ENCODE measurements at regions not wholly inside any gene's neighbourhood (a gene's known extent, or its start where the extent isn't known, plus 50 kb on each side); places are given as distances from the start of the nearest gene placed in this dataset.

- no peak for ATAC-seq (ENCODE audit: low read depth)
- H2AK5ac ChIP-seq (ENCODE audit: low read depth, low read length): no peak overlapping the region
- H3K23ac ChIP-seq (ENCODE audit: low read depth, low read length): no peak overlapping the region
- no peak overlapping the region for H4K8ac ChIP-seq (ENCODE audit: low read depth in 2 of 2, low read length in 2 of 2)
- H3K56ac ChIP-seq (ENCODE audit: extremely low read depth, insufficient read depth, low read length): no peak overlapping the region
- in situ Hi-C loops (cut with MboI; ENCODE audit: low sequenced_read_pairs): no loop called here
- no peak overlapping the region for H3K4me3 ChIP-seq (ENCODE audit: insufficient read depth, low read depth, low read length)
- H2BK120ac ChIP-seq (ENCODE audit: low read depth, low read length): no peak overlapping the region
- H4K20me1 ChIP-seq (ENCODE audit: insufficient read depth, low read length): no peaks in the 10 kb centered on the region
- H2AFZ ChIP-seq (replicated peaks; ENCODE audit: low read length, poor library complexity): no peak overlapping the region
- H4K91ac ChIP-seq (ENCODE audit: insufficient read depth, low read depth, low read length): no peak overlapping the region
- dilution Hi-C loops (cut with HindIII; ENCODE audit: low sequenced_read_pairs, unreplicated experiment): no loop called here
- no peak overlapping the region for H2AK9ac ChIP-seq (replicated peaks; ENCODE audit: low read depth, low read length, poor library complexity)
- H2BK5ac ChIP-seq (ENCODE audit: low read depth, low read length, poor library complexity, severe bottlenecking): no peak overlapping the region
- peaks cover 4% of the 10 kb centered on the region for H3K9me3 ChIP-seq (ENCODE audit: control insufficient read depth, insufficient read depth, low read length)
- no peak overlapping the region for H3K4me2 ChIP-seq (ENCODE audit: low read depth, low read length)
- CTCF ChIA-PET: no interaction called here
- no TSS peak for BruUV-seq (replicated peaks)
- no peak for TF ChIP-seq FOS (IDR thresholded peaks at IDR 0.05; ENCODE audit: low read depth, low read length)
- TF ChIP-seq CHD1 (IDR thresholded peaks at IDR 0.05; ENCODE audit: low read depth, low read length): no peak
- TF ChIP-seq SMC3 (IDR thresholded peaks at IDR 0.05; ENCODE audit: low read depth, low read length): no peak
- TF ChIP-seq MAFK (IDR thresholded peaks at IDR 0.05; ENCODE audit: low read depth, low read length): no peak
- no peak for TF ChIP-seq POLR2A (IDR thresholded peaks at IDR 0.05; ENCODE audit: low read depth, low read length)
- TF ChIP-seq RAD21 (IDR thresholded peaks at IDR 0.05; ENCODE audit: low read length): no peak
- TF ChIP-seq MXI1 (IDR thresholded peaks at IDR 0.05; ENCODE audit: borderline replicate concordance, low read depth, low read length): no peak
- TF ChIP-seq USF2 (IDR thresholded peaks at IDR 0.05; ENCODE audit: low read depth, low read length): no peak
- H3K9ac ChIP-seq (ENCODE audit: low read depth, low read length): no peak overlapping the region
- no peaks in the 10 kb centered on the region for H3K79me1 ChIP-seq (ENCODE audit: low read depth in 1 of 2, low read length in 2 of 2)
- no peak overlapping the region for H2BK15ac ChIP-seq (ENCODE audit: low read depth, low read length)
- POLR2A ChIA-PET (ENCODE audit: unreplicated experiment): no interaction called here
- no peaks in the 10 kb centered on the region for H3K36me3 ChIP-seq (ENCODE audit: control insufficient read depth, insufficient read depth, low read length)
- H3K18ac ChIP-seq (ENCODE audit: low read depth, low read length): no peak overlapping the region
- H3K4me1 ChIP-seq (ENCODE audit: control insufficient read depth, insufficient read depth, low read length): no peaks in the 10 kb centered on the region
- H3K4ac ChIP-seq (ENCODE audit: low read depth, low read length): no peak overlapping the region
- no peak overlapping the region for H3K14ac ChIP-seq (replicated peaks; ENCODE audit: low read depth, low read length)
- H3K27me3 ChIP-seq (ENCODE audit: control insufficient read depth, insufficient read depth, low read length): no peaks in the 10 kb centered on the region
- no peak overlapping the region for H4K5ac ChIP-seq (ENCODE audit: low read depth, low read length)
- no peak overlapping the region for H2BK20ac ChIP-seq (ENCODE audit: low read depth, low read length)
- WGBS, 2 experiments (ENCODE audit: extremely low coverage in 2 of 2, insufficient read length in 1 of 2): no CpG with 5 or more reads among the region's 4 CpGs
- no peaks in the 10 kb centered on the region for H3K9me1 ChIP-seq (ENCODE audit: insufficient read depth, low read length)
- no peak overlapping the region for H3K27ac ChIP-seq (ENCODE audit: insufficient read depth, low read length)
- no peak for DNase-seq
- intact Hi-C loops (cut with micrococcal nuclease): no loop called here
Measured at GRCh38 chr7:108723381-108723814, 153.7 kb downstream of the DNAJB9 start.
